ENCODE measurements at regions not wholly inside any gene's neighbourhood (a gene's known extent, or its start where the extent isn't known, plus 50 kb on each side); places are given as distances from the start of the nearest gene placed in this dataset.
"Not testable (repeated sequence)": the region's sequence is repeated elsewhere in the genome, so short reads cannot be mapped to it uniquely, and the experiment has no call there.

GRCh38 chr18:78856569-78857313, 122.9 kb upstream of the SALL3 start:
- DNase-seq = no peak

GRCh38 chr18:78857314-78858150, 122.1 kb upstream of the SALL3 start:
- no peak for DNase-seq

GRCh38 chr18:78859686-78860085, 119.9 kb upstream of the SALL3 start:
- DNase-seq = no peak

GRCh38 chr18:78860117-78860516, 119.5 kb upstream of the SALL3 start:
- DNase-seq = no peak

GRCh38 chr18:78861116-78861515, 118.5 kb upstream of the SALL3 start:
- DNase-seq = no peak

- DNase-seq = no peak
Observed at GRCh38 chr18:78861706-78862105, 117.9 kb upstream of the SALL3 start.

GRCh38 chr18:78862395-78862794, 117.2 kb upstream of the SALL3 start:
- no peak for DNase-seq

- no peak for DNase-seq
Observed at GRCh38 chr18:78865056-78865598, 114.5 kb upstream of the SALL3 start.

GRCh38 chr18:78865771-78866310, 113.8 kb upstream of the SALL3 start:
- no peak for DNase-seq

GRCh38 chr18:78867131-78867530, 112.5 kb upstream of the SALL3 start:
- DNase-seq = no peak

- DNase-seq = no peak
Observed at GRCh38 chr18:78868330-78869316, 111.0 kb upstream of the SALL3 start.

GRCh38 chr18:78871618-78872017, 108.0 kb upstream of the SALL3 start:
- DNase-seq = no peak

- no peak for DNase-seq
Observed at GRCh38 chr18:78873926-78874500, 105.6 kb upstream of the SALL3 start.

GRCh38 chr18:78875016-78875777, 104.4 kb upstream of the SALL3 start:
- no peak for DNase-seq

- no peak for DNase-seq
Observed at GRCh38 chr18:78875778-78876650, 103.6 kb upstream of the SALL3 start.

- DNase-seq = no peak
Observed at GRCh38 chr18:78876868-78877267, 102.8 kb upstream of the SALL3 start.

GRCh38 chr18:78878335-78878734, 101.3 kb upstream of the SALL3 start:
- DNase-seq = no peak

- DNase-seq = not testable (repeated sequence)
Observed at GRCh38 chr18:78879072-78879883, 100.3 kb upstream of the SALL3 start.

- no peak for DNase-seq
Observed at GRCh38 chr18:78882585-78882984, 97.0 kb upstream of the SALL3 start.

Measured in activated T-cell treated with anti-CD3 and anti-CD28 coated beads, Interleukin-2, amount 50 U/mL, for 1 hour (primary cell).